ENCODE measurements at regions not wholly inside any gene's neighbourhood (a gene's known extent, or its start where the extent isn't known, plus 50 kb on each side); places are given as distances from the start of the nearest gene placed in this dataset.

GRCh38 chr13:90014038-90014437 is 1333.4 kb upstream of the MIR17HG start:
- no peak for TF ChIP-seq POLR2A (IDR thresholded peaks at IDR 0.05)
- TF ChIP-seq CTCF (IDR thresholded peaks at IDR 0.05) = no peak
- no peak for TF ChIP-seq POLR2AphosphoS5 (IDR thresholded peaks at IDR 0.05)

All from prostate gland (tissue), 2 donors.